GM12878 (cell line): ENCODE measurements at regions not wholly inside any gene's neighbourhood (a gene's known extent, or its start where the extent isn't known, plus 50 kb on each side); places are given as distances from the start of the nearest gene placed in this dataset.

Experiments used
- BACH1 ChIP-seq: fragments of 450-650 bp; IDR thresholded peaks from 2 replicates; pipeline ENCODE4 v1.6.1; 2017; ENCODE audit warnings: mild to moderate bottlenecking, borderline replicate concordance
- BRCA1 ChIP-seq: IDR thresholded peaks from 2 replicates; pipeline ENCODE4 v1.6.1; 2011; ENCODE audit warnings: low read depth, low read length, improper control_type of control experiment
- E2F4 ChIP-seq: IDR thresholded peaks from 2 replicates; pipeline ENCODE4 v1.6.1; 2012; ENCODE audit warnings: low read depth, low read length, improper control_type of control experiment
- E4F1 ChIP-seq: fragments of 450-650 bp; IDR thresholded peaks from 2 replicates; pipeline ENCODE4 v1.6.1; 2018; ENCODE audit warnings: borderline replicate concordance, mild to moderate bottlenecking; ENCODE audit not compliant: partially characterized antibody
- FOXM1 ChIP-seq: IDR thresholded peaks from 2 replicates; pipeline ENCODE4 v1.6.1; 2012; ENCODE audit warnings: low read depth, mild to moderate bottlenecking, inconsistent platforms, low read length, moderate library complexity
- GABPA ChIP-seq: IDR thresholded peaks from 2 replicates; pipeline ENCODE4 v1.6.1; 2014; ENCODE audit warnings: antibody characterized with exemption, low read depth, mild to moderate bottlenecking, inconsistent platforms
- KDM1A ChIP-seq: fragments of 200-600 bp; sonication (generic); IDR thresholded peaks from 2 replicates; pipeline ENCODE4 v1.6.1; 2016; ENCODE audit warnings: borderline replicate concordance
- KLF5 ChIP-seq: fragments of 450-650 bp; IDR thresholded peaks from 2 replicates; pipeline ENCODE4 v1.6.1; 2014; ENCODE audit warnings: mild to moderate bottlenecking; ENCODE audit not compliant: partially characterized antibody
- MEF2A ChIP-seq: IDR thresholded peaks from 2 replicates; pipeline ENCODE4 v1.6.1; 2011; ENCODE audit warnings: low read depth, mild to moderate bottlenecking, low read length, moderate library complexity; ENCODE audit not compliant: insufficient read depth
- NFYA ChIP-seq: IDR thresholded peaks from 2 replicates; pipeline ENCODE4 v1.6.1; 2011; ENCODE audit warnings: low read depth, mild to moderate bottlenecking, low read length, improper control_type of control experiment, borderline replicate concordance
- PBX3 ChIP-seq: IDR thresholded peaks from 2 replicates; pipeline ENCODE4 v1.6.1; 2011; ENCODE audit warnings: mild to moderate bottlenecking, low read depth, low read length, moderate library complexity; ENCODE audit not compliant: insufficient replicate concordance
- POU2F2 ChIP-seq: IDR thresholded peaks from 3 replicates; pipeline ENCODE4 v1.6.1; 2011; ENCODE audit warnings: low read depth, mild to moderate bottlenecking, low read length, borderline replicate concordance
- REST ChIP-seq: IDR thresholded peaks from 2 replicates; pipeline ENCODE4 v1.6.1; 2012; ENCODE audit warnings: mild to moderate bottlenecking, low read depth, low read length
- SIN3A ChIP-seq: IDR thresholded peaks from 2 replicates; pipeline ENCODE4 v1.6.1; 2012; ENCODE audit warnings: low read depth, low read length, improper control_type of control experiment
- SKIL ChIP-seq: fragments of 450-650 bp; IDR thresholded peaks from 2 replicates; pipeline ENCODE4 v1.6.1; 2017; ENCODE audit warnings: mild to moderate bottlenecking, low read depth, inconsistent platforms; ENCODE audit not compliant: poor library complexity, severe bottlenecking
- SPI1 ChIP-seq: IDR thresholded peaks from 2 replicates; pipeline ENCODE4 v1.6.1; 2011; ENCODE audit warnings: low read depth, mild to moderate bottlenecking, low read length, moderate library complexity, borderline replicate concordance; ENCODE audit not compliant: insufficient read depth
- SUPT20H ChIP-seq: IDR thresholded peaks from 2 replicates; pipeline ENCODE4 v1.6.1; 2011; ENCODE audit warnings: low read depth, mild to moderate bottlenecking, low read length, moderate library complexity, borderline replicate concordance; ENCODE audit not compliant: control insufficient read depth
- ZZZ3 ChIP-seq: IDR thresholded peaks from 2 replicates; pipeline ENCODE4 v1.6.1; 2011; ENCODE audit warnings: low read depth; ENCODE audit not compliant: control insufficient read depth, insufficient read length

- no peak for TF ChIP-seq SKIL
- TF ChIP-seq ZZZ3, result no peak
- TF ChIP-seq BRCA1, result no peak
- TF ChIP-seq KDM1A, result no peak
- no peak for TF ChIP-seq MEF2A
- TF ChIP-seq PBX3, result no peak
- no peak for TF ChIP-seq E2F4
- TF ChIP-seq E4F1, result no peak
- no peak for TF ChIP-seq NFYA
- TF ChIP-seq SUPT20H, result no peak
- peak; percentile 26; the same call in 1 of the 2 replicates for TF ChIP-seq FOXM1
- no peak for TF ChIP-seq SPI1
- TF ChIP-seq REST, result no peak
- TF ChIP-seq SIN3A, result no peak
- TF ChIP-seq KLF5, result no peak
- TF ChIP-seq BACH1, result no peak
- no peak for TF ChIP-seq GABPA
- no peak for TF ChIP-seq POU2F2
These were observed 166.6 kb upstream of the MARCKS start (continued) for GRCh38 chr6:113690281-113691259.
